Caco-2 (cell line): ENCODE measurements at regions not wholly inside any gene's neighbourhood (a gene's known extent, or its start where the extent isn't known, plus 50 kb on each side); places are given as distances from the start of the nearest gene placed in this dataset.
A peak's percentile ranks its signal among the peaks of the same experiment; 100 is the strongest.

Experiments used
- BruUV-seq: library from RNA; stranded (reverse); fragments of 400-500 nt; replicated peaks from 2 replicates; lab custom pipeline; 2021; lab: Mats Ljungman, UMichigan
- CTCF ChIA-PET: fragments of 300-600 bp; sonication (Branson Sonifier 250); formaldehyde crosslinking; loops from one replicate; lab custom pipeline; 2022; ENCODE audit warnings: antibody characterized with exemption; lab: Charles Lee
- POLR2A ChIA-PET: fragments of 300-600 bp; sonication (Branson Sonifier 250); formaldehyde crosslinking; loops from one replicate; lab custom pipeline; 2022; ENCODE audit warnings: antibody characterized with exemption; lab: Charles Lee
- DNase-seq, 2 experiments: peaks; one replicate each; pipeline versions ENCODE4 v3.0.0 to v3.0.0-alpha.2; 2020 to 2022
- H3K27me3 ChIP-seq: replicated peaks from 2 replicates; pipeline ENCODE4 v1.6.0; 2011; ENCODE audit warnings: low read length; ENCODE audit not compliant: control insufficient read depth, insufficient read depth
- H3K36me3 ChIP-seq: 2 replicates; pipeline ENCODE4 v1.5.1; 2011; ENCODE audit warnings: low read length; ENCODE audit not compliant: control insufficient read depth, insufficient read depth
- H3K4me1 ChIP-seq: fragments of 250-450 bp; sonication (Bioruptor Pico); 2 replicates; pipeline ENCODE4 v1.5.1; 2020; ENCODE audit warnings: mild to moderate bottlenecking
- H3K4me3 ChIP-seq: 2 replicates; pipeline ENCODE4 v1.5.1; 2011; ENCODE audit warnings: low read depth, mild to moderate bottlenecking, control low read depth, low read length
- H3K9me3 ChIP-seq: fragments of 250-450 bp; sonication (Bioruptor Pico); 2 replicates; pipeline ENCODE4 v1.5.1; 2020; ENCODE audit warnings: mild to moderate bottlenecking, moderate library complexity
- H3K27ac Mint-ChIP-seq: one replicate; pipeline ENCODE4 v1.8.0; 2022; ENCODE audit warnings: mixed read lengths; ENCODE audit not compliant: unreplicated experiment
- H3K27me3 Mint-ChIP-seq: one replicate; pipeline ENCODE4 v1.8.0; 2022; ENCODE audit warnings: mixed read lengths; ENCODE audit not compliant: insufficient read depth, unreplicated experiment
- H3K36me3 Mint-ChIP-seq: one replicate; pipeline ENCODE4 v1.8.0; 2022; ENCODE audit warnings: mild to moderate bottlenecking, mixed read lengths; ENCODE audit not compliant: insufficient read depth, unreplicated experiment
- H3K4me1 Mint-ChIP-seq: one replicate; pipeline ENCODE4 v1.8.0; 2022; ENCODE audit warnings: low read depth, mixed read lengths; ENCODE audit not compliant: unreplicated experiment
- H3K4me3 Mint-ChIP-seq: one replicate; pipeline ENCODE4 v1.8.0; 2022; ENCODE audit warnings: mild to moderate bottlenecking, moderate library complexity, mixed read lengths; ENCODE audit not compliant: unreplicated experiment
- H3K9me3 Mint-ChIP-seq: one replicate; pipeline ENCODE4 v1.8.0; 2022; ENCODE audit warnings: mixed read lengths; ENCODE audit not compliant: unreplicated experiment
- intact Hi-C: fragments of 100-400 bp; cut with micrococcal nuclease; formaldehyde crosslinking; loops from one replicate; pipeline ENCODE4 v1.10.0; 2022; ENCODE audit not compliant: unreplicated experiment
- TF ChIP-seq, protein P1 (sequence below), 2 experiments: fragments of 200-600 bp in 1 of 2; IDR thresholded peaks; 1 replicate in 1 of 2; 2 replicates in 1 of 2; pipeline versions ENCODE4 v1.5.1 to v1.8.0; 2011 to 2022; ENCODE audit warnings: antibody characterized with exemption in 1 of 2, control low read depth in 1 of 2, inconsistent platforms in 1 of 2, low read depth in 1 of 2, low read length in 1 of 2, mild to moderate bottlenecking in 1 of 2, moderate library complexity in 1 of 2; ENCODE audit not compliant: insufficient read depth in 1 of 2, severe bottlenecking in 1 of 2, unreplicated experiment in 1 of 2

DNA sequence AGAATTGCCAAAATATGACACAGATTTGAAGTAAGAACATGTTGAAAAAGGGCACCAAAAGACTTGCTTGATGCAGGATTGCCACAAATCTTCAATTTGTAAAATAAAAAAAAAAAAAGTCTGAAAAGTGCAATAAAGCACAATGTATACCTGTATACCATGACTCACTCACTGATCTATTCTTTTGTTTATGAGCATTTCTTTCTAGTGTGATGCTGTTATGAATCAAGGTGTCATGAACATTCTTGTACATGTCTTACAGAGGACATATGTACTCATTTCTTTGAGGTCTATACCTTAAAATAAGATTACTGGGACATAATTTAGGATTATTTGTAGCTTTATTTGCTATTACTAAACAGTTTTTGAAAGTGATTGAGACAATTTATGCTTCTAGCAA is 464.9 kb upstream of the RBMS3 start:
- DNase-seq: no peak
- intact Hi-C loops: no loop called here
- H3K9me3 ChIP-seq: no peaks in the 10 kb centered on the region
- POLR2A ChIA-PET: no interaction called here
- H3K36me3 Mint-ChIP-seq: no peaks in the 10 kb centered on the region
- no peaks in the 10 kb centered on the region for H3K36me3 ChIP-seq
- H3K27me3 Mint-ChIP-seq: no peaks in the 10 kb centered on the region
- peak overlapping the region; percentile 58 for H3K27ac Mint-ChIP-seq
- no TSS peak for BruUV-seq
- H3K27me3 ChIP-seq: no peaks in the 10 kb centered on the region
- TF ChIP-seq, protein P1, sequence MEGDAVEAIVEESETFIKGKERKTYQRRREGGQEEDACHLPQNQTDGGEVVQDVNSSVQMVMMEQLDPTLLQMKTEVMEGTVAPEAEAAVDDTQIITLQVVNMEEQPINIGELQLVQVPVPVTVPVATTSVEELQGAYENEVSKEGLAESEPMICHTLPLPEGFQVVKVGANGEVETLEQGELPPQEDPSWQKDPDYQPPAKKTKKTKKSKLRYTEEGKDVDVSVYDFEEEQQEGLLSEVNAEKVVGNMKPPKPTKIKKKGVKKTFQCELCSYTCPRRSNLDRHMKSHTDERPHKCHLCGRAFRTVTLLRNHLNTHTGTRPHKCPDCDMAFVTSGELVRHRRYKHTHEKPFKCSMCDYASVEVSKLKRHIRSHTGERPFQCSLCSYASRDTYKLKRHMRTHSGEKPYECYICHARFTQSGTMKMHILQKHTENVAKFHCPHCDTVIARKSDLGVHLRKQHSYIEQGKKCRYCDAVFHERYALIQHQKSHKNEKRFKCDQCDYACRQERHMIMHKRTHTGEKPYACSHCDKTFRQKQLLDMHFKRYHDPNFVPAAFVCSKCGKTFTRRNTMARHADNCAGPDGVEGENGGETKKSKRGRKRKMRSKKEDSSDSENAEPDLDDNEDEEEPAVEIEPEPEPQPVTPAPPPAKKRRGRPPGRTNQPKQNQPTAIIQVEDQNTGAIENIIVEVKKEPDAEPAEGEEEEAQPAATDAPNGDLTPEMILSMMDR (IDR thresholded peaks at IDR 0.05; ENCODE audit: insufficient read depth in 1 of 2, low read depth in 1 of 2, low read length in 1 of 2, severe bottlenecking in 1 of 2, unreplicated experiment in 1 of 2): no peak
- no peak overlapping the region for H3K4me3 Mint-ChIP-seq
- no peaks in the 10 kb centered on the region for H3K9me3 Mint-ChIP-seq
- no peak overlapping the region for H3K4me3 ChIP-seq
- no peaks in the 10 kb centered on the region for H3K4me1 ChIP-seq
- peaks cover 7% of the 10 kb centered on the region for H3K4me1 Mint-ChIP-seq
- CTCF ChIA-PET: no interaction called here

DNA sequence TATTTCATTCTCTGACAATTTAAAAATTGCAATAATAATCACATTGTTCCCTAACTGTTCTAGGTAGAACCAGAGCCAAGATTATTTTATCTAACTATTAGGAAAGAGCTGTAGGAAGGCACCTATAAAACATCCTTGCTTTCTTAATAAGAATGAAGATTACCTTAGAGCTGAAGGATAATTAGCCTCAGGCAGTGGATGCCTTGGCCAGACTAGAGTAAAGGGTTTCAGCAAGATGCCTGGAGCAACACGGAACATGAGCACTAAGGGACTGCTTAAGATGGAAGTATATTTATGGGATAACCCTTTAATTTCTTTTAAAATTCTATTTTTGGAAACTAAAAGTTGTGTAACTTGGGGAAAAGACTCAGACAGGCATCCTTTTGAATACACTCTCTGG is 456.6 kb upstream of the RBMS3 start:
- Mint-ChIP-seq H3K27ac (no peak overlapping the region), H3K36me3 (no peaks in the 10 kb centered on the region), H3K4me1 (no peaks in the 10 kb centered on the region), H3K9me3 (peaks cover 4% of the 10 kb centered on the region), H3K4me3 (no peak overlapping the region), H3K27me3 (peaks cover 2% of the 10 kb centered on the region)
- CTCF ChIA-PET: no interaction called here
- Histone ChIP-seq H3K9me3 (no peaks in the 10 kb centered on the region), H3K36me3 (no peaks in the 10 kb centered on the region), H3K27me3 (no peaks in the 10 kb centered on the region), H3K4me3 (no peak overlapping the region), H3K4me1 (no peaks in the 10 kb centered on the region)
- POLR2A ChIA-PET: no interaction called here
- no TSS peak for BruUV-seq
- TF ChIP-seq, protein P1 (IDR thresholded peaks at IDR 0.05; ENCODE audit: insufficient read depth in 1 of 2, low read depth in 1 of 2, low read length in 1 of 2, severe bottlenecking in 1 of 2, unreplicated experiment in 1 of 2): no peak
- DNase-seq: no peak
- intact Hi-C loops: no loop called here

DNA sequence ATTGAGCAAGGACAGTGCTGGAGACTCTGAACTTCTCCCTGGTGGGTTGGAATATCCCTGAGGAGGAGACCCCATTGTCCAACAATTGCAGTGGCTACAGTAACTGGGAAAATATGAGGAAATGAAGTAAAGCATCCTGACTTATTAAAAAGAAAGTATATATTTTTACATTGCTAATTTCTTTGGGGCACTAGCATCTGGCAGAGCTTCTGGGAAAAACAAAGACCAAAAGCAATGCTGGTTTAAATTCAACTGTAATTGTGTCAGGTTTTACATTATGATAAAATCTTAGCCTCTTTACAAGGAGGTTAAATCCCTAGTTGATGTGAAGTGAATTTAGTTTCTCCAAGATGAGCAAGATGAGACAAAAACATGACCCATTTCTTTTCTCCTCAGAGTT is 454.0 kb upstream of the RBMS3 start:
- ChIA-PET POLR2A (no interaction called here), CTCF (no interaction called here)
- no peak for DNase-seq
- intact Hi-C loops: no loop called here
- Histone ChIP-seq H3K9me3 (no peaks in the 10 kb centered on the region), H3K36me3 (no peaks in the 10 kb centered on the region), H3K4me1 (no peaks in the 10 kb centered on the region), H3K27me3 (no peaks in the 10 kb centered on the region), H3K4me3 (no peak overlapping the region)
- no peak overlapping the region for H3K27ac Mint-ChIP-seq
- no peak overlapping the region for H3K4me3 Mint-ChIP-seq
- no TSS peak for BruUV-seq
- TF ChIP-seq, protein P1 (IDR thresholded peaks at IDR 0.05; ENCODE audit: insufficient read depth in 1 of 2, low read depth in 1 of 2, low read length in 1 of 2, severe bottlenecking in 1 of 2, unreplicated experiment in 1 of 2): no peak
- peaks cover 10% of the 10 kb centered on the region for H3K9me3 Mint-ChIP-seq
- peaks cover 4% of the 10 kb centered on the region for H3K27me3 Mint-ChIP-seq
- no peaks in the 10 kb centered on the region for H3K4me1 Mint-ChIP-seq
- no peaks in the 10 kb centered on the region for H3K36me3 Mint-ChIP-seq
